Naive thymus-derived CD8-positive, alpha-beta T cell (primary cell): ENCODE measurements at regions not wholly inside any gene's neighbourhood (a gene's known extent, or its start where the extent isn't known, plus 50 kb on each side); places are given as distances from the start of the nearest gene placed in this dataset.

ENCODE experiments used
- ATAC-seq, 2 donors: fragments of 150-1000 bp; cut with Tn5 transposase in 1 of 2; sonication (Bioruptor Pico), chemical (Tn5 transposase) in 1 of 2; 1 replicate in 1 of 2; 2 replicates in 1 of 2; pipeline ENCODE4 v1.10.0; 2021; ENCODE audit warnings: mild to moderate bottlenecking in 2 of 2, moderate library complexity in 2 of 2
- POLR2A ChIA-PET: fragments of 350-600 bp; sonication (Branson Sonifier 250); formaldehyde crosslinking; loops from one replicate; lab custom pipeline; 2021; ENCODE audit warnings: antibody characterized with exemption; lab: Charles Lee
- DNase-seq, 10 donors: peaks; one replicate each; pipeline versions ENCODE4 v3.0.0 to v3.0.0-alpha.2; 2020 to 2022
- H3K27ac Mint-ChIP-seq, 10 donors: one replicate each; pipeline ENCODE4 v1.8.0; 2020 to 2022; ENCODE audit warnings: mild to moderate bottlenecking in 10 of 10, mixed read lengths in 10 of 10, moderate library complexity in 4 of 10, inconsistent platforms in 1 of 10
- H3K27me3 Mint-ChIP-seq, 5 donors: one replicate each; pipeline ENCODE4 v1.8.0; 2021 to 2022; ENCODE audit warnings: mixed read lengths in 5 of 5
- H3K36me3 Mint-ChIP-seq, 3 donors: one replicate each; pipeline ENCODE4 v1.8.0; 2020 to 2022; ENCODE audit warnings: mixed read lengths in 3 of 3, mild to moderate bottlenecking in 2 of 3, inconsistent platforms in 1 of 3
- H3K4me1 Mint-ChIP-seq, 4 donors: one replicate each; pipeline ENCODE4 v1.8.0; 2021 to 2022; ENCODE audit warnings: mixed read lengths in 4 of 4
- H3K4me3 Mint-ChIP-seq, 10 donors: one replicate each; pipeline ENCODE4 v1.8.0; 2020 to 2022; ENCODE audit warnings: mild to moderate bottlenecking in 10 of 10, mixed read lengths in 10 of 10, moderate library complexity in 6 of 10, inconsistent platforms in 1 of 10
- H3K9me3 Mint-ChIP-seq, 9 donors: one replicate each; pipeline ENCODE4 v1.8.0; 2020 to 2022; ENCODE audit warnings: mixed read lengths in 9 of 9, mild to moderate bottlenecking in 3 of 9, inconsistent platforms in 1 of 9, moderate library complexity in 1 of 9

GRCh38 chr1:29581256-29581655 is 344.9 kb downstream of the PTPRU start:
- ATAC-seq (no peak), DNase-seq (no peak)
- H3K4me3 Mint-ChIP-seq, result no peak overlapping the region
- no peak overlapping the region for H3K27ac Mint-ChIP-seq
- no peaks in the 10 kb centered on the region for H3K9me3 Mint-ChIP-seq
- H3K27me3 Mint-ChIP-seq, result peaks cover 3 to 20% (median 6%) of the 10 kb centered on the region in 5 donors
- no peaks in the 10 kb centered on the region for H3K4me1 Mint-ChIP-seq
- POLR2A ChIA-PET, result no interaction called here
- H3K36me3 Mint-ChIP-seq, result no peaks in the 10 kb centered on the region

- H3K36me3 Mint-ChIP-seq, result no peaks in the 10 kb centered on the region
- ATAC-seq (no peak), DNase-seq (no peak)
- POLR2A ChIA-PET, result no interaction called here
- H3K4me1 Mint-ChIP-seq, result no peaks in the 10 kb centered on the region
- no peak overlapping the region for H3K27ac Mint-ChIP-seq
- H3K27me3 Mint-ChIP-seq, result peaks cover 3 to 22% (median 6%) of the 10 kb centered on the region in 5 donors
- H3K4me3 Mint-ChIP-seq, result no peak overlapping the region
- H3K9me3 Mint-ChIP-seq, result no peaks in the 10 kb centered on the region
Observed at GRCh38 chr1:29579821-29580425, 343.6 kb downstream of the PTPRU start.

GRCh38 chr1:29577512-29577911 is 341.2 kb downstream of the PTPRU start:
- ATAC-seq (no peak), DNase-seq (no peak)
- Mint-ChIP-seq H3K9me3 (no peaks in the 10 kb centered on the region), H3K36me3 (no peaks in the 10 kb centered on the region), H3K4me3 (no peak overlapping the region), H3K4me1 (no peaks in the 10 kb centered on the region), H3K27ac (no peak overlapping the region), H3K27me3 (peaks cover 3 to 28% (median 9%) of the 10 kb centered on the region in 5 donors)
- POLR2A ChIA-PET, result no interaction called here

- Mint-ChIP-seq H3K36me3 (no peaks in the 10 kb centered on the region), H3K4me3 (no peak overlapping the region), H3K27ac (no peak overlapping the region), H3K9me3 (no peaks in the 10 kb centered on the region), H3K4me1 (no peaks in the 10 kb centered on the region), H3K27me3 (peaks cover 2 to 38% (median 7%) of the 10 kb centered on the region in 5 donors)
- DNase-seq (no peak), ATAC-seq (no peak)
- POLR2A ChIA-PET, result no interaction called here
Observed at GRCh38 chr1:29576510-29576909, 340.2 kb downstream of the PTPRU start.

- POLR2A ChIA-PET, result no interaction called here
- H3K4me1 Mint-ChIP-seq, result no peaks in the 10 kb centered on the region
- H3K27me3 Mint-ChIP-seq, result peaks cover 2 to 44% (median 5%) of the 10 kb centered on the region in 5 donors
Observed at GRCh38 chr1:29575826-29576225, 339.5 kb downstream of the PTPRU start.

GRCh38 chr1:29575277-29575676 is 339.0 kb downstream of the PTPRU start:
- peaks cover 0 to 44% (median 5%) of the 10 kb centered on the region in 5 donors for H3K27me3 Mint-ChIP-seq
- no peaks in the 10 kb centered on the region for H3K36me3 Mint-ChIP-seq

More at GRCh38 chr1:29575826-29576225, 339.5 kb downstream of the PTPRU start:
- Mint-ChIP-seq H3K4me3 (no peak overlapping the region), H3K9me3 (no peaks in the 10 kb centered on the region), H3K36me3 (no peaks in the 10 kb centered on the region), H3K27ac (no peak overlapping the region)
- ATAC-seq (no peak), DNase-seq (no peak)

GRCh38 chr1:29574871-29575270 is 338.5 kb downstream of the PTPRU start:
- POLR2A ChIA-PET, result no interaction called here
- DNase-seq, result no peak
- peaks cover 0 to 4% (median 0%) of the 10 kb centered on the region in 9 donors for H3K9me3 Mint-ChIP-seq
- no peaks in the 10 kb centered on the region for H3K36me3 Mint-ChIP-seq
- H3K27ac Mint-ChIP-seq, result no peak overlapping the region
- H3K4me1 Mint-ChIP-seq, result no peaks in the 10 kb centered on the region
- H3K4me3 Mint-ChIP-seq, result no peak overlapping the region
- peaks cover 0 to 44% (median 5%) of the 10 kb centered on the region in 5 donors for H3K27me3 Mint-ChIP-seq
- ATAC-seq, result no peak

More at GRCh38 chr1:29575277-29575676, 339.0 kb downstream of the PTPRU start:
- Mint-ChIP-seq H3K4me1 (no peaks in the 10 kb centered on the region), H3K9me3 (peaks cover 0 to under 1% (median 0%) of the 10 kb centered on the region in 9 donors), H3K4me3 (no peak overlapping the region), H3K27ac (no peak overlapping the region)
- DNase-seq, result no peak
- no peak for ATAC-seq
- POLR2A ChIA-PET, result no interaction called here

GRCh38 chr1:29569971-29570634 is 333.8 kb downstream of the PTPRU start:
- DNase-seq, result no peak
- Mint-ChIP-seq H3K9me3 (peaks cover 3 to 49% (median 23%) of the 10 kb centered on the region in 9 donors), H3K4me1 (no peaks in the 10 kb centered on the region), H3K27ac (no peak overlapping the region), H3K27me3 (peaks cover 0 to 41% (median 2%) of the 10 kb centered on the region in 5 donors), H3K4me3 (no peak overlapping the region), H3K36me3 (peaks cover 0 to 20% (median 7%) of the 10 kb centered on the region in 3 donors)
- POLR2A ChIA-PET, result no interaction called here
- ATAC-seq, result no peak

GRCh38 chr1:29567257-29567656 is 330.9 kb downstream of the PTPRU start:
- no peak for DNase-seq
- H3K27me3 Mint-ChIP-seq, result peaks cover 0 to 14% (median 2%) of the 10 kb centered on the region in 5 donors
- H3K9me3 Mint-ChIP-seq, result peaks cover 9 to 77% (median 39%) of the 10 kb centered on the region in 9 donors
- no peaks in the 10 kb centered on the region for H3K4me1 Mint-ChIP-seq
- H3K4me3 Mint-ChIP-seq, result no peak overlapping the region
- H3K27ac Mint-ChIP-seq, result no peak overlapping the region
- ATAC-seq, result no peak
- peaks cover 3 to 46% (median 10%) of the 10 kb centered on the region in 3 donors for H3K36me3 Mint-ChIP-seq
- POLR2A ChIA-PET, result no interaction called here

- H3K9me3 Mint-ChIP-seq, result peaks cover 9 to 88% (median 39%) of the 10 kb centered on the region in 9 donors
- ATAC-seq, result no peak
- POLR2A ChIA-PET, result no interaction called here
- no peaks in the 10 kb centered on the region for H3K4me1 Mint-ChIP-seq
- no peak overlapping the region for H3K27ac Mint-ChIP-seq
- DNase-seq, result no peak
- H3K4me3 Mint-ChIP-seq, result no peak overlapping the region
- peaks cover 0 to 4% (median 2%) of the 10 kb centered on the region in 5 donors for H3K27me3 Mint-ChIP-seq
- H3K36me3 Mint-ChIP-seq, result peaks cover 3 to 48% (median 10%) of the 10 kb centered on the region in 3 donors
Observed at GRCh38 chr1:29565490-29565889, 329.2 kb downstream of the PTPRU start.

GRCh38 chr1:29563571-29563970 is 327.2 kb downstream of the PTPRU start:
- no peak overlapping the region for H3K27ac Mint-ChIP-seq
- no peak for DNase-seq

GRCh38 chr1:29563092-29563491 is 326.8 kb downstream of the PTPRU start:
- H3K27ac Mint-ChIP-seq, result no peak overlapping the region
- peaks cover 1 to 23% (median 11%) of the 10 kb centered on the region in 5 donors for H3K27me3 Mint-ChIP-seq
- peaks cover 7 to 71% (median 36%) of the 10 kb centered on the region in 9 donors for H3K9me3 Mint-ChIP-seq
- peaks cover 3 to 44% (median 10%) of the 10 kb centered on the region in 3 donors for H3K36me3 Mint-ChIP-seq
- H3K4me3 Mint-ChIP-seq, result no peak overlapping the region
- POLR2A ChIA-PET, result no interaction called here
- no peaks in the 10 kb centered on the region for H3K4me1 Mint-ChIP-seq
- DNase-seq (no peak), ATAC-seq (no peak)

More at GRCh38 chr1:29563571-29563970, 327.2 kb downstream of the PTPRU start:
- H3K4me3 Mint-ChIP-seq, result no peak overlapping the region
- peaks cover 3 to 48% (median 10%) of the 10 kb centered on the region in 3 donors for H3K36me3 Mint-ChIP-seq
- POLR2A ChIA-PET, result no interaction called here
- no peaks in the 10 kb centered on the region for H3K4me1 Mint-ChIP-seq
- H3K27me3 Mint-ChIP-seq, result peaks cover 1 to 18% (median 11%) of the 10 kb centered on the region in 5 donors
- peaks cover 9 to 76% (median 39%) of the 10 kb centered on the region in 9 donors for H3K9me3 Mint-ChIP-seq
- ATAC-seq, result no peak

GRCh38 chr1:29559056-29559455 is 322.7 kb downstream of the PTPRU start:
- no peak for ATAC-seq

More at GRCh38 chr1:29559056-29559455, 322.7 kb downstream of the PTPRU start:
- Mint-ChIP-seq H3K4me3 (no peak overlapping the region), H3K36me3 (peaks cover 3 to 20% (median 3%) of the 10 kb centered on the region in 3 donors), H3K27ac (no peak overlapping the region), H3K27me3 (peaks cover 1 to 38% (median 14%) of the 10 kb centered on the region in 5 donors), H3K4me1 (peaks cover 0 to 7% (median 2%) of the 10 kb centered on the region in 4 donors), H3K9me3 (peaks cover 6 to 30% (median 17%) of the 10 kb centered on the region in 9 donors)
- no peak for DNase-seq
- POLR2A ChIA-PET, result no interaction called here
